ENCODE measurements at regions not wholly inside any gene's neighbourhood (a gene's known extent, or its start where the extent isn't known, plus 50 kb on each side); places are given as distances from the start of the nearest gene placed in this dataset.

DNA sequence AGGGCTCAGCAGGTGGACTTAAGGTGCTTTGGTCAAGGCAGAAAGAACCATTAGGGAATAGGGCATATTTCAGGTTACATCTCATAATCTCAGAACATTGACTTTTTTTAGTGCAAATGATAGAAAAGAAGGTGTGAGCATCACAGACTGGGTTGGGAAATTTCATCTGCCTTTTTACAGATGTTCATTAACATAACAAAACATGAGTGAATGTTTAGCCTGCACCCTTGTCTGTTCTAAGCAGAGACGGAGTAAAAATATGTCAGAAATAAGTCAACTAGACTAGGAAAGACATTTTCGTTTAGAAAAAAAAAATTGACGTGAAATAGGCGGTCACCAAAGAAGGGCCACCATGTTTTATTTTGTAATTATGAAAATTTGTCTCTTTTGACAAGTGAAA lies 127.5 kb upstream of the CDH13 start:
- Histone ChIP-seq H3K18ac (ENCODE audit: extremely low read depth, low read length) (no peak overlapping the region), H3K4me2 (ENCODE audit: insufficient read depth in 1 of 2, low read depth in 2 of 2, low read length in 2 of 2) (no peak overlapping the region), H3K14ac (ENCODE audit: insufficient read length) (no peak overlapping the region), H3K4me3 (ENCODE audit: extremely low read depth in 1 of 4, insufficient read depth in 2 of 4, low read depth in 3 of 4, low read length in 4 of 4) (no peak overlapping the region), H2AFZ (ENCODE audit: low read length) (no peak overlapping the region), H2BK12ac (ENCODE audit: low read depth, low read length) (no peak overlapping the region), H4K5ac (ENCODE audit: insufficient read length, low read depth, low read length) (no peak overlapping the region), H3K9ac (replicated peaks in 1 of 4; ENCODE audit: extremely low read depth in 1 of 4, low read depth in 3 of 4, low read length in 3 of 4) (no peak overlapping the region), H2BK5ac (ENCODE audit: low read depth, low read length) (no peak overlapping the region), H3K9me3 (ENCODE audit: insufficient read depth in 2 of 2, low read depth in 1 of 2, low read length in 1 of 2) (no peaks in the 10 kb centered on the region), H3K56ac (replicated peaks; ENCODE audit: insufficient read length, low read depth, low read length) (no peak overlapping the region), H3K79me1 (ENCODE audit: low read depth, low read length) (no peaks in the 10 kb centered on the region), H3K27ac (ENCODE audit: low read depth, low read length) (no peak overlapping the region), H3K23ac (ENCODE audit: insufficient read length) (no peak overlapping the region), H4K91ac (replicated peaks; ENCODE audit: insufficient read length, low read length) (no peak overlapping the region), H2BK120ac (replicated peaks; ENCODE audit: low read depth, low read length) (no peak overlapping the region), H3K79me2 (ENCODE audit: control insufficient read depth in 1 of 2, insufficient read depth in 2 of 2, low read length in 2 of 2) (no peaks in the 10 kb centered on the region), H4K20me1 (replicated peaks in 1 of 2; ENCODE audit: control insufficient read depth in 1 of 2, insufficient read depth in 2 of 2, low read length in 2 of 2) (no peaks in the 10 kb centered on the region), H2AK5ac (ENCODE audit: low read depth, low read length) (no peak overlapping the region), H3K4me1 (replicated peaks in 1 of 4; ENCODE audit: control insufficient read depth in 3 of 4, insufficient read depth in 4 of 4, low read length in 3 of 4) (no peaks in the 10 kb centered on the region), H3K4ac (replicated peaks; ENCODE audit: insufficient read length, low read depth, low read length) (no peak overlapping the region), H3K23me2 (ENCODE audit: low read depth, low read length) (no peaks in the 10 kb centered on the region), H3K36me3 (ENCODE audit: control insufficient read depth in 2 of 4, insufficient read depth in 4 of 4, low read length in 3 of 4) (no peaks in the 10 kb centered on the region), H4K8ac (ENCODE audit: extremely low read depth, insufficient read depth, low read length) (no peak overlapping the region), H2BK20ac (ENCODE audit: low read length) (no peak overlapping the region), H2BK15ac (ENCODE audit: low read length) (no peak overlapping the region), H3K27me3 (replicated peaks in 1 of 4; ENCODE audit: control insufficient read depth in 3 of 4, extremely low read depth in 1 of 4, insufficient read depth in 3 of 4, low read length in 3 of 4) (no peaks in the 10 kb centered on the region)
- DNase-seq (ENCODE audit: low read depth in 1 of 2, low spot score in 2 of 2), result no peak
- WGBS, 2 experiments (ENCODE audit: extremely low coverage in 1 of 2, insufficient coverage in 1 of 2, insufficient read length in 1 of 2, insufficient replicate concordance in 2 of 2, low coverage in 1 of 2, low lambda C conversion rate in 2 of 2, missing lambda C conversion rate in 1 of 2), result 83% methylated on average over 4 of the region's 4 CpGs; no CpG with 5 or more reads in 1 of the 2 experiments
- CTCF ChIA-PET (ENCODE audit: partially characterized antibody), result no interaction called here
- POLR2A ChIA-PET (ENCODE audit: partially characterized antibody), result no interaction called here
- FAIRE-seq, result no peak
- TF ChIP-seq JUN (IDR thresholded peaks at IDR 0.05; ENCODE audit: low read depth, low read length) (no peak), SP2 (IDR thresholded peaks at IDR 0.05; ENCODE audit: low read length) (no peak), YY1 (IDR thresholded peaks at IDR 0.05; ENCODE audit: low read depth, low read length) (no peak), CTBP2 (IDR thresholded peaks at IDR 0.05; ENCODE audit: borderline replicate concordance, insufficient read depth, insufficient read length, low read length) (no peak), HDAC2 (IDR thresholded peaks at IDR 0.05; ENCODE audit: borderline replicate concordance in 1 of 2, low read depth in 2 of 2, low read length in 2 of 2) (no peak), BACH1 (IDR thresholded peaks at IDR 0.05; ENCODE audit: low read length) (no peak), FOSL1 (IDR thresholded peaks at IDR 0.05; ENCODE audit: insufficient read depth, low read depth, low read length) (no peak), NRF1 (IDR thresholded peaks at IDR 0.05; ENCODE audit: low read depth, low read length) (no peak), SAP30 (IDR thresholded peaks at IDR 0.05; ENCODE audit: insufficient read depth, insufficient replicate concordance, low read length) (no peak), ASH2L (IDR thresholded peaks at IDR 0.05; ENCODE audit: low read length) (no peak)
- TF ChIP-seq, protein P1, sequence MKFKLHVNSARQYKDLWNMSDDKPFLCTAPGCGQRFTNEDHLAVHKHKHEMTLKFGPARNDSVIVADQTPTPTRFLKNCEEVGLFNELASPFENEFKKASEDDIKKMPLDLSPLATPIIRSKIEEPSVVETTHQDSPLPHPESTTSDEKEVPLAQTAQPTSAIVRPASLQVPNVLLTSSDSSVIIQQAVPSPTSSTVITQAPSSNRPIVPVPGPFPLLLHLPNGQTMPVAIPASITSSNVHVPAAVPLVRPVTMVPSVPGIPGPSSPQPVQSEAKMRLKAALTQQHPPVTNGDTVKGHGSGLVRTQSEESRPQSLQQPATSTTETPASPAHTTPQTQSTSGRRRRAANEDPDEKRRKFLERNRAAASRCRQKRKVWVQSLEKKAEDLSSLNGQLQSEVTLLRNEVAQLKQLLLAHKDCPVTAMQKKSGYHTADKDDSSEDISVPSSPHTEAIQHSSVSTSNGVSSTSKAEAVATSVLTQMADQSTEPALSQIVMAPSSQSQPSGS (IDR thresholded peaks at IDR 0.05; ENCODE audit: low read length), result no peak
- TF ChIP-seq, protein P2, sequence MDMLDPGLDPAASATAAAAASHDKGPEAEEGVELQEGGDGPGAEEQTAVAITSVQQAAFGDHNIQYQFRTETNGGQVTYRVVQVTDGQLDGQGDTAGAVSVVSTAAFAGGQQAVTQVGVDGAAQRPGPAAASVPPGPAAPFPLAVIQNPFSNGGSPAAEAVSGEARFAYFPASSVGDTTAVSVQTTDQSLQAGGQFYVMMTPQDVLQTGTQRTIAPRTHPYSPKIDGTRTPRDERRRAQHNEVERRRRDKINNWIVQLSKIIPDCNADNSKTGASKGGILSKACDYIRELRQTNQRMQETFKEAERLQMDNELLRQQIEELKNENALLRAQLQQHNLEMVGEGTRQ (IDR thresholded peaks at IDR 0.05; ENCODE audit: low read length), result no peak

All from H1 (cell line).